Epithelial cell of proximal tubule (primary cell): ENCODE measurements at regions not wholly inside any gene's neighbourhood (a gene's known extent, or its start where the extent isn't known, plus 50 kb on each side); places are given as distances from the start of the nearest gene placed in this dataset.
"Not testable (repeated sequence)": the region's sequence is repeated elsewhere in the genome, so short reads cannot be mapped to it uniquely, and the experiment has no call there.

Experiments
- DNase-seq: peaks from one replicate; pipeline ENCODE4 v3.0.0-alpha.2; 2011; ENCODE audit warnings: low read depth
- H3K4me3 ChIP-seq: 2 replicates; pipeline ENCODE4 v1.5.1; 2011; ENCODE audit warnings: low read depth, mild to moderate bottlenecking, low read length
- TF ChIP-seq, protein P1 (sequence below): conservative IDR thresholded peaks from 2 replicates; pipeline ENCODE4 v1.5.1; 2012; ENCODE audit warnings: low read depth, mild to moderate bottlenecking, low read length

DNA sequence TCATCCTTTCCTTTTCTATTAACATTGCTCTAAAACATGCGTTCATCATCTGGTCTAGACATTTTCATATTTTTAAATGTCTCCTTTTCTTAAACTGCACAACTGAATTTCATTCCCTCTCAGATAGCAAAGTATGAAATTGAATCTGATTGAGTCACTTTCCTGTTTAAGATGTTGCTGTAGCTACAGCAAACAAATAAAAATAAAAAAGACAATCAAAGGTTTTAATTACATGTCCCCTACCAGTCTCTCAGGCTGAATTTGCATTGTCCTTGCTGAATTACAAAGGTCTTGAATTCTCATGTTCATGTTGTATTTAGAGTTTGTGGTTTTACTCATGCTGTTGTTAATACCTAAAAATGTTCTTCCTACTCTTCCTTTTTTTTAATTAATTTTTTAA, 537.9 kb upstream of the LRATD1 start:
- no peak overlapping the region for H3K4me3 ChIP-seq
- no peak for DNase-seq
- TF ChIP-seq, protein P1, sequence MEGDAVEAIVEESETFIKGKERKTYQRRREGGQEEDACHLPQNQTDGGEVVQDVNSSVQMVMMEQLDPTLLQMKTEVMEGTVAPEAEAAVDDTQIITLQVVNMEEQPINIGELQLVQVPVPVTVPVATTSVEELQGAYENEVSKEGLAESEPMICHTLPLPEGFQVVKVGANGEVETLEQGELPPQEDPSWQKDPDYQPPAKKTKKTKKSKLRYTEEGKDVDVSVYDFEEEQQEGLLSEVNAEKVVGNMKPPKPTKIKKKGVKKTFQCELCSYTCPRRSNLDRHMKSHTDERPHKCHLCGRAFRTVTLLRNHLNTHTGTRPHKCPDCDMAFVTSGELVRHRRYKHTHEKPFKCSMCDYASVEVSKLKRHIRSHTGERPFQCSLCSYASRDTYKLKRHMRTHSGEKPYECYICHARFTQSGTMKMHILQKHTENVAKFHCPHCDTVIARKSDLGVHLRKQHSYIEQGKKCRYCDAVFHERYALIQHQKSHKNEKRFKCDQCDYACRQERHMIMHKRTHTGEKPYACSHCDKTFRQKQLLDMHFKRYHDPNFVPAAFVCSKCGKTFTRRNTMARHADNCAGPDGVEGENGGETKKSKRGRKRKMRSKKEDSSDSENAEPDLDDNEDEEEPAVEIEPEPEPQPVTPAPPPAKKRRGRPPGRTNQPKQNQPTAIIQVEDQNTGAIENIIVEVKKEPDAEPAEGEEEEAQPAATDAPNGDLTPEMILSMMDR, result no peak

DNA sequence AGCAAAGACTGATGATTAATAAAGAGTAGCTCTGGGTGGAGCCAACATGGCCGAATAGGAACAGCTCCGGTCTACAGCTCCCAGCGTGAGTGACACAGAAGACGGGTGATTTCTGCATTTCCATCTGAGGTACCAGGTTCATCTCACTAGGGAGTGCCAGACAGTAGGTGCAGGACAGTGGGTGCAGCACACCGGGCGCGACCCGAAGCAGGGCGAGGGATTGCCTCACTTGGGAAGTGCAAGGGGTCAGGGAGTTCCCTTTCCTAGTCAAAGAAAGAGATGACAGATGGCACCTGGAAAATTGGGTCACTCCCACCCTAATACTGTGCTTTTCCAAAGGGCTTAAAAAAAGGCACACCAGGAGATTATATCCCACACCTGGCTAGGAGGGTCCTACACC, 533.4 kb upstream of the LRATD1 start:
- not testable (repeated sequence) for H3K4me3 ChIP-seq, DNase-seq

DNA sequence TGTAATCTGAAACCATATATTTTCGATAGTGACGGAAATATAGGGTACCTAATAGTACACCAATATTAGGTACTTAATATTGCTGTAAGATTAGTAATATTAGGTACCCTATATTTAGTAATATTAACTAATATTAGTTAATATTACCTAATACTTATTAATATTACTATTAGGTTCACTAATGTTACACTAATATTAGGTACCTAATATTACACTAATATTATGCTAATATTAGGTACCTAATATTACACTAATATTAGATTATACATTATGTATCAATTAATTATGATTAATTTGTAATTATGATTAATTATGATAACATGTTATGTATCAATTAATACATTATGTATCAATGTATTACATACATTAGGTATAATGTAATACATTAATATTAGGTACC, 518.2 kb upstream of the LRATD1 start:
- TF ChIP-seq, protein P1, result no peak
- DNase-seq, result no peak
- no peak overlapping the region for H3K4me3 ChIP-seq

DNA sequence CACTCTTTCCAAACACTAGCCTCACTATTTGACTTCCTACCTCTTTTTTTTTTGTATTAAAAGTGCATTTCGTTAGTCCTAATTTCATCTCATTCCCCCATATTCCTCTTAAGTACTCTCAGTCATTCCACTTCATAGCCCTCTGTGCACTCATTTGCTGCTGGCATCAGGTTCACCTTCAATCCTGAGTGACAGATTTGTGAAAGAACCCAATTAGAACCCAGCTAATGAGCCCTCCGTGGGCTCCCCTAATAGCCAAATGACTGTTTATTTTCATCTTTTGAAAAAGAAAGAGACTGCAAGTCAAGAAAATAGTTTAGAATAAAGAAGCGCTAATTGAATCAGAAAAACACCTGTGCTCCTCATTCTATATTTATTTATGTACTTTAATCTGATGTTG, 512.1 kb upstream of the LRATD1 start:
- no peak for DNase-seq
- no peak overlapping the region for H3K4me3 ChIP-seq
- TF ChIP-seq, protein P1, result no peak

DNA sequence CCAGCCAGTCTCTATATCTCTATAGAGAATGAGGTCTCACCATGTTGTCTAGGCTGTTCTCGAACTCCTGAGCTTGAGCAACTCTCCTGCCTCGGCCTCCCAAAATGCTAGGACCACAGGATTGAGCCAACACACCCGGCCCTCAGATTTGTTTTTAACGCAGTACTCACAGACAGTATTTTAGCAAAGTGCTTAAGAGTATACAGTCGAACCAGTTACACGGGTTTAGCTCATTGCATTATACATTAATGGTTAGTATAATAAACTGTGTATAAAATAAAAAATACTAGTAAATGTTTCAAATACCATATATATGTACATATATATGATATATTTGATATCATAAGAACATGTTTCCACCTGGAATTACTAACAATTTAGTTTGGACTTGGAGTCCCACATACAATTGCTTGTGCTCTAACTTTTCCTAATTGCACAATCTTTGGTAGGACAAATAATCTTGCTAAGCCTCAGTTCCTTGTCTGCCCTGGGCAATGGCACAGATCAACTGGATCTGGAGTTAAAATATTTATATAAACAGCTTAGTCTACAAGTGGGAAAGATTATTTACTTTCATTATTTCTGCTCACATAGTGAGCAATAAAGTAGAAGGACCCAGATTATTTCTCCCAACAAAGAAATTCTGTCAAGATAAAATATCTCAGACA, 508.9 kb upstream of the LRATD1 start:
- H3K4me3 ChIP-seq, result no peak overlapping the region
- no peak for DNase-seq
- TF ChIP-seq, protein P1, result no peak

DNA sequence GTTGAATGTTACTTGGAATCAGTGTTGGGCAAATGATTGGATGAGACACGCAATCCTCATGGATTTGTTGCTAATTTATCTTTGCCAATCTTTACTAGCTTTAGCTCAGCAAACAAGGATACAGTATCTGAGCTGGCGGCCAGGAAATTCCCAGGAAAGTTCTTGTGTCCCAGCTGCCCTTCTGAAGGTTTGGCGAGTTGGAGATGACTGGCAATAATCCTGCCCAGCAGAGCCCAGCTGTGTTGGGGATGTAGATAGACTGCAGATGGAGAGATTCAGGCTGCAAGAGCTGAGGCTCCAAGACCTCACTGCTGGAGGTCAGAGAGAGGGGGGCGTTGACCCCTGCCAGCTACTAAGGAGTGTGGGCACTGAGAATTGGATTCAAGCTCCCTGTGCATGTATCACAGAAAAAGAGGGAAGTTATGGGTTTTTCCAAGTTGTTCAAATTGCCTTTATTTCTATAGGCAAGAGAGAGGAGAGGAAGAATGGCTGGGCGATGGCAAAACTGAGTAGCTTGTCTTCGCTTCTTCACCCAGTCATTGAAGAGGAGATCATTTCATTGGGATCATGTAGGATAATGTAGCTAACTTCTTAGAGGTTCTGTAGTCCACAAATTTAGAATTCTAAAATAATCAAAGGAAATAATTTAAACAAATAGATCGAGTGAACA, 506.8 kb upstream of the LRATD1 start:
- DNase-seq, result no peak
- TF ChIP-seq, protein P1, result no peak
- no peak overlapping the region for H3K4me3 ChIP-seq

DNA sequence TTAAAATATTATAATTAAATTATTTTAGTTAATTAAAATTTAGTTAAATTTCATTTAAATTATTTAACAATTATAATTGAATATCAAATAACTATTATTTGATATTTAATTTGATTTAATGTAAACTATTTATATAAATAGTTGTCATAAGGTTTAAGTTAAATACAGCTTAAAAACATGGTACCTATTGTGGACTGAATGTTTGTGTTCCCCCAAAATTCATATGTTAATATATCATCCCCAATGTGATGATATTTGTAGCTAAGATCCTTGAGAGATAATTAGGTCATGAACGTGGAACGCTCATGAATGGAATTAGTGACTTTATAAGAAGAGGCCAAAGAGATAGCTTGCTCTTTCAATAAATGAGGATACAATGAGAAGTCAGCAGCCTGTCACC, 505.7 kb upstream of the LRATD1 start:
- TF ChIP-seq, protein P1, result no peak
- no peak overlapping the region for H3K4me3 ChIP-seq
- no peak for DNase-seq
